SK-N-SH (cell line): ENCODE measurements at regions not wholly inside any gene's neighbourhood (a gene's known extent, or its start where the extent isn't known, plus 50 kb on each side); places are given as distances from the start of the nearest gene placed in this dataset.

Source experiments
- FOXJ3 ChIP-seq: sonication (generic); formaldehyde crosslinking; IDR thresholded peaks from 2 replicates; pipeline ENCODE4 v1.5.1; 2020; ENCODE audit warnings: mild to moderate bottlenecking, missing genetic modification reagents
- GABPA ChIP-seq: IDR thresholded peaks from 2 replicates; pipeline ENCODE4 v1.4.0; 2012; ENCODE audit warnings: low read depth, mild to moderate bottlenecking
- NFIC ChIP-seq: IDR thresholded peaks from 2 replicates; pipeline ENCODE4 v1.4.0; 2012; ENCODE audit warnings: borderline replicate concordance
- POLR2AphosphoS5 ChIP-seq: IDR thresholded peaks from 2 replicates; pipeline ENCODE4 v1.6.1; 2012; ENCODE audit warnings: low read depth, low read length
- RAD21 ChIP-seq: IDR thresholded peaks from 2 replicates; pipeline ENCODE4 v1.6.1; 2012; ENCODE audit warnings: mild to moderate bottlenecking, low read length
- SIN3A ChIP-seq: IDR thresholded peaks from 2 replicates; pipeline ENCODE4 v1.6.1; 2012; ENCODE audit warnings: low read depth, mild to moderate bottlenecking, low read length, moderate library complexity, borderline replicate concordance
- SMC3 ChIP-seq: IDR thresholded peaks from 2 replicates; pipeline ENCODE4 v1.6.1; 2012; ENCODE audit warnings: low read depth, low read length, improper control_type of control experiment
- TAF1 ChIP-seq: IDR thresholded peaks from 2 replicates; pipeline ENCODE4 v1.6.1; 2012; ENCODE audit warnings: low read depth, mild to moderate bottlenecking, low read length, moderate library complexity, borderline replicate concordance
- TCF12 ChIP-seq: IDR thresholded peaks from 2 replicates; pipeline ENCODE4 v1.4.0; 2012
- TF ChIP-seq, protein P1 (sequence below): fragments of 200-600 bp; sonication (generic); IDR thresholded peaks from 2 replicates; pipeline ENCODE4 v1.6.1; 2017; ENCODE audit warnings: antibody characterized with exemption, mild to moderate bottlenecking, moderate library complexity
- TF ChIP-seq, protein P2 (sequence below): IDR thresholded peaks from 2 replicates; pipeline ENCODE4 v1.6.1; 2012; ENCODE audit warnings: mild to moderate bottlenecking, low read depth, low read length, moderate library complexity
- TF ChIP-seq, protein P3 (sequence below): IDR thresholded peaks from 2 replicates; pipeline ENCODE4 v1.4.0; 2012; ENCODE audit warnings: low read depth

DNA sequence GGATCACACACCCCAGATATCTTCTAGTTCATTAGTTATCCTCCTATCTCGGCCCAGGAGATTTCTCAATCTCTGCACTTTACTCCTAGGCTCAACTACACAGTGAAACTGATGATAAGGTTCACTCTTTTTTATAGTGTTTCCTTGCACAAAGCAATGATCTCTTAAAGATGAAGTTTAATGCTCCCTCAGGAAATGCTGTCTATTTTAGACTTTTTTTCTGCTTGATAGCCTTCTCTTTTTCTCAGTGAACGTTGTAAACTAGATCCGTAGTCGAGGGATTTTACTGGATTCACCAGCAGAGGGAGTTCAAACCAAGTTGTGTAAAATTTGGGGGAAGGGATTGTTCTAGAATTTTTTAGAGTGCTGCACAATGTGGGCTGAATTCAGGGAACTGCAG lies 269.6 kb downstream of the GBA3 start:
- TF ChIP-seq FOXJ3, result no peak
- no peak for TF ChIP-seq SIN3A
- TF ChIP-seq, protein P1, sequence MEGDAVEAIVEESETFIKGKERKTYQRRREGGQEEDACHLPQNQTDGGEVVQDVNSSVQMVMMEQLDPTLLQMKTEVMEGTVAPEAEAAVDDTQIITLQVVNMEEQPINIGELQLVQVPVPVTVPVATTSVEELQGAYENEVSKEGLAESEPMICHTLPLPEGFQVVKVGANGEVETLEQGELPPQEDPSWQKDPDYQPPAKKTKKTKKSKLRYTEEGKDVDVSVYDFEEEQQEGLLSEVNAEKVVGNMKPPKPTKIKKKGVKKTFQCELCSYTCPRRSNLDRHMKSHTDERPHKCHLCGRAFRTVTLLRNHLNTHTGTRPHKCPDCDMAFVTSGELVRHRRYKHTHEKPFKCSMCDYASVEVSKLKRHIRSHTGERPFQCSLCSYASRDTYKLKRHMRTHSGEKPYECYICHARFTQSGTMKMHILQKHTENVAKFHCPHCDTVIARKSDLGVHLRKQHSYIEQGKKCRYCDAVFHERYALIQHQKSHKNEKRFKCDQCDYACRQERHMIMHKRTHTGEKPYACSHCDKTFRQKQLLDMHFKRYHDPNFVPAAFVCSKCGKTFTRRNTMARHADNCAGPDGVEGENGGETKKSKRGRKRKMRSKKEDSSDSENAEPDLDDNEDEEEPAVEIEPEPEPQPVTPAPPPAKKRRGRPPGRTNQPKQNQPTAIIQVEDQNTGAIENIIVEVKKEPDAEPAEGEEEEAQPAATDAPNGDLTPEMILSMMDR, result peak; percentile 50
- no peak for TF ChIP-seq POLR2AphosphoS5
- no peak for TF ChIP-seq GABPA
- no peak for TF ChIP-seq NFIC
- TF ChIP-seq SMC3, result 0 out of 2 replicates have a peak, but pooled peaks have one; percentile 15
- no peak for TF ChIP-seq TAF1
- no peak for TF ChIP-seq TCF12
- TF ChIP-seq, protein P2, sequence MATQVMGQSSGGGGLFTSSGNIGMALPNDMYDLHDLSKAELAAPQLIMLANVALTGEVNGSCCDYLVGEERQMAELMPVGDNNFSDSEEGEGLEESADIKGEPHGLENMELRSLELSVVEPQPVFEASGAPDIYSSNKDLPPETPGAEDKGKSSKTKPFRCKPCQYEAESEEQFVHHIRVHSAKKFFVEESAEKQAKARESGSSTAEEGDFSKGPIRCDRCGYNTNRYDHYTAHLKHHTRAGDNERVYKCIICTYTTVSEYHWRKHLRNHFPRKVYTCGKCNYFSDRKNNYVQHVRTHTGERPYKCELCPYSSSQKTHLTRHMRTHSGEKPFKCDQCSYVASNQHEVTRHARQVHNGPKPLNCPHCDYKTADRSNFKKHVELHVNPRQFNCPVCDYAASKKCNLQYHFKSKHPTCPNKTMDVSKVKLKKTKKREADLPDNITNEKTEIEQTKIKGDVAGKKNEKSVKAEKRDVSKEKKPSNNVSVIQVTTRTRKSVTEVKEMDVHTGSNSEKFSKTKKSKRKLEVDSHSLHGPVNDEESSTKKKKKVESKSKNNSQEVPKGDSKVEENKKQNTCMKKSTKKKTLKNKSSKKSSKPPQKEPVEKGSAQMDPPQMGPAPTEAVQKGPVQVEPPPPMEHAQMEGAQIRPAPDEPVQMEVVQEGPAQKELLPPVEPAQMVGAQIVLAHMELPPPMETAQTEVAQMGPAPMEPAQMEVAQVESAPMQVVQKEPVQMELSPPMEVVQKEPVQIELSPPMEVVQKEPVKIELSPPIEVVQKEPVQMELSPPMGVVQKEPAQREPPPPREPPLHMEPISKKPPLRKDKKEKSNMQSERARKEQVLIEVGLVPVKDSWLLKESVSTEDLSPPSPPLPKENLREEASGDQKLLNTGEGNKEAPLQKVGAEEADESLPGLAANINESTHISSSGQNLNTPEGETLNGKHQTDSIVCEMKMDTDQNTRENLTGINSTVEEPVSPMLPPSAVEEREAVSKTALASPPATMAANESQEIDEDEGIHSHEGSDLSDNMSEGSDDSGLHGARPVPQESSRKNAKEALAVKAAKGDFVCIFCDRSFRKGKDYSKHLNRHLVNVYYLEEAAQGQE, result no peak
- TF ChIP-seq, protein P3, sequence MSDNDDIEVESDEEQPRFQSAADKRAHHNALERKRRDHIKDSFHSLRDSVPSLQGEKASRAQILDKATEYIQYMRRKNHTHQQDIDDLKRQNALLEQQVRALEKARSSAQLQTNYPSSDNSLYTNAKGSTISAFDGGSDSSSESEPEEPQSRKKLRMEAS, result no peak
- TF ChIP-seq RAD21, result peak; percentile 10; the same call in 1 of the 2 replicates
